ENCODE measurements at regions not wholly inside any gene's neighbourhood (a gene's known extent, or its start where the extent isn't known, plus 50 kb on each side); places are given as distances from the start of the nearest gene placed in this dataset.
"Not testable (repeated sequence)": the region's sequence is repeated elsewhere in the genome, so short reads cannot be mapped to it uniquely, and the experiment has no call there.

DNA sequence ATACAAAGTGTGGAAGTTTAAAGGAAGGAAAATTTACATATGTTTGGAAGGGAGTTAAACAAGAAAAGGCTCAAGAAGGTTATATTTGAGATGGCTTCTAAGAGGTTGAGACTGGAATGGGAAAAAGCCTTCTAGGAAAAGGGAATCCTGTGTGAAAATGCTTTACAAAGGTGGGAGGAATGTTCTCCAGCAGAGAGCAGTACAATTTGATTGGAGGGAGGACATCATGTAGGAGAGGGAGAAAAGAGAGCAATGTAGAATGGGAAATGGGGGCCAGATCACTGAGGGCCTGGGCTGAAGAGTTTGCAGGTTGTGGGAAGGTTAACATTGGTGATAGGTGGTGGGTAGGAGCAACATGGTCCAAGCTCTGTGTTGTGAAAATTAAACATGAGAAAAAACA is 366.9 kb downstream of the XPNPEP1 start:
- Mint-ChIP-seq H3K27me3 (ENCODE audit: insufficient read depth, unreplicated experiment) (peaks cover 3% of the 10 kb centered on the region), H3K4me3 (ENCODE audit: unreplicated experiment) (no peak overlapping the region), H3K9me3 (ENCODE audit: unreplicated experiment) (no peaks in the 10 kb centered on the region), H3K4me1 (ENCODE audit: low read depth, unreplicated experiment) (no peaks in the 10 kb centered on the region), H3K36me3 (ENCODE audit: insufficient read depth, unreplicated experiment) (no peaks in the 10 kb centered on the region), H3K27ac (ENCODE audit: unreplicated experiment) (no peak overlapping the region)
- no peaks in the 10 kb centered on the region for H3K36me3 ChIP-seq (ENCODE audit: control insufficient read depth, insufficient read depth, low read length)
- DNase-seq, result no peak
- no peaks in the 10 kb centered on the region for H3K27me3 ChIP-seq (replicated peaks; ENCODE audit: control insufficient read depth, insufficient read depth, low read length)
- ChIA-PET POLR2A (no interaction called here), CTCF (no interaction called here)
- intact Hi-C loops (cut with micrococcal nuclease; ENCODE audit: unreplicated experiment), result no loop called here
- H3K9me3 ChIP-seq, result no peaks in the 10 kb centered on the region
- TF ChIP-seq, protein P1, sequence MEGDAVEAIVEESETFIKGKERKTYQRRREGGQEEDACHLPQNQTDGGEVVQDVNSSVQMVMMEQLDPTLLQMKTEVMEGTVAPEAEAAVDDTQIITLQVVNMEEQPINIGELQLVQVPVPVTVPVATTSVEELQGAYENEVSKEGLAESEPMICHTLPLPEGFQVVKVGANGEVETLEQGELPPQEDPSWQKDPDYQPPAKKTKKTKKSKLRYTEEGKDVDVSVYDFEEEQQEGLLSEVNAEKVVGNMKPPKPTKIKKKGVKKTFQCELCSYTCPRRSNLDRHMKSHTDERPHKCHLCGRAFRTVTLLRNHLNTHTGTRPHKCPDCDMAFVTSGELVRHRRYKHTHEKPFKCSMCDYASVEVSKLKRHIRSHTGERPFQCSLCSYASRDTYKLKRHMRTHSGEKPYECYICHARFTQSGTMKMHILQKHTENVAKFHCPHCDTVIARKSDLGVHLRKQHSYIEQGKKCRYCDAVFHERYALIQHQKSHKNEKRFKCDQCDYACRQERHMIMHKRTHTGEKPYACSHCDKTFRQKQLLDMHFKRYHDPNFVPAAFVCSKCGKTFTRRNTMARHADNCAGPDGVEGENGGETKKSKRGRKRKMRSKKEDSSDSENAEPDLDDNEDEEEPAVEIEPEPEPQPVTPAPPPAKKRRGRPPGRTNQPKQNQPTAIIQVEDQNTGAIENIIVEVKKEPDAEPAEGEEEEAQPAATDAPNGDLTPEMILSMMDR (IDR thresholded peaks at IDR 0.05; ENCODE audit: insufficient read depth in 1 of 2, low read depth in 1 of 2, low read length in 1 of 2, severe bottlenecking in 1 of 2, unreplicated experiment in 1 of 2), result no peak
- H3K4me1 ChIP-seq, result no peaks in the 10 kb centered on the region
- no peak overlapping the region for H3K4me3 ChIP-seq (ENCODE audit: low read depth, low read length)
- BruUV-seq (replicated peaks), result no TSS peak

DNA sequence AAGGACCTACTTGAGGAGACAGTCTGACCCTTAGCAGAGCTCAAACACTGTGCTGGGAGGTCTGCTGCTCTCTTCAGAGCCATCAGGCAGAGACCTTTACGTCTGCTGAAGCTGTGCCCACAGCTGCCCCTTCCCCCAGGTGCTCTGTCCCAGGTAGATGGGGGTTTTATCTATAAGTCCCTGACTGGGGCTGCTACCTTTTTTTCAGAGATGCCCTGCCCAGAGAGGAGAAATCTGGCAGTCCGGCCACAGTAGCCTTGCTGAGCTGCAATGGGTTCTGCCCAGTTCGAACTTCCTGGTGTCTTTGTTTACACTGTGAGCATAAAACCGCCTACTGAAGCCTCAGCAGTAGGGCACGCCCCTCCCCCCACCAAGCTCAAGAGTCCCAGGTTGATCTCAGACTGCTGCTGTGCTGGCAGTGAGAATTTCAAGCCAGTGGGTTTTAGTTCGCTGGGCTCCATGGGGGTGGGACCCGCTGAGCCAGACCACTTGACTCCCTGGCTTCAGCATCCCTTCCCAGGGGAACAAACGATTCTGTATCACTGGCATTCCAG is 381.2 kb downstream of the XPNPEP1 start:
- H3K4me3 ChIP-seq (ENCODE audit: low read depth, low read length); H3K4me1 ChIP-seq; H3K27me3 Mint-ChIP-seq (ENCODE audit: insufficient read depth, unreplicated experiment); H3K36me3 Mint-ChIP-seq (ENCODE audit: insufficient read depth, unreplicated experiment); BruUV-seq (replicated peaks); H3K9me3 Mint-ChIP-seq (ENCODE audit: unreplicated experiment); H3K36me3 ChIP-seq (ENCODE audit: control insufficient read depth, insufficient read depth, low read length); CTCF ChIA-PET; intact Hi-C loops (cut with micrococcal nuclease; ENCODE audit: unreplicated experiment); H3K27ac Mint-ChIP-seq (ENCODE audit: unreplicated experiment); H3K9me3 ChIP-seq; H3K4me1 Mint-ChIP-seq (ENCODE audit: low read depth, unreplicated experiment); POLR2A ChIA-PET; H3K27me3 ChIP-seq (replicated peaks; ENCODE audit: control insufficient read depth, insufficient read depth, low read length); H3K4me3 Mint-ChIP-seq (ENCODE audit: unreplicated experiment): not testable (repeated sequence)
- DNase-seq, result peak in 1 of 2 experiments; percentile 4

DNA sequence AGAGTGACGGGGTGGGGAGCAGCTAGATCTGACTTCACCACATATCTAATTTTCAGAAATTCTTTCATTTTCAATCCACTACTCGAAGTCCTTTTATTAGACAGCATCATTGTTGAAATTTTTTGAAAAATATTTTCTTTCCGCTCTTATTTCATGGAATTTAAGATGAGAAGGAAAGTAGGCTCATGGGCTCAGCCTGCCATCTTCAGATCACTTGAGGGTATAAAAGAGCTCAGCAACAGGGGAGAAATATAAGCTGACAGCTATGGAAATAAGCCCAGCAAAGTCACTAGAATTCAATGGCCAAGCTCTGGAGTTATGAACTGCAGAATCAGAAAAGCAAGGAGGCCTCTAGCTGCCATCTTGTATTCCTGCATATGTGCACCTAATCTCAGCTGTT is 389.1 kb downstream of the XPNPEP1 start:
- Mint-ChIP-seq H3K4me1 (ENCODE audit: low read depth, unreplicated experiment) (no peaks in the 10 kb centered on the region), H3K4me3 (ENCODE audit: unreplicated experiment) (no peak overlapping the region), H3K36me3 (ENCODE audit: insufficient read depth, unreplicated experiment) (no peaks in the 10 kb centered on the region), H3K27ac (ENCODE audit: unreplicated experiment) (no peak overlapping the region), H3K27me3 (ENCODE audit: insufficient read depth, unreplicated experiment) (no peaks in the 10 kb centered on the region), H3K9me3 (ENCODE audit: unreplicated experiment) (peaks cover 13% of the 10 kb centered on the region)
- POLR2A ChIA-PET, result no interaction called here
- no TSS peak for BruUV-seq (replicated peaks)
- Histone ChIP-seq H3K4me1 (no peaks in the 10 kb centered on the region), H3K4me3 (ENCODE audit: low read depth, low read length) (no peak overlapping the region), H3K9me3 (peaks cover 3% of the 10 kb centered on the region; the same call in 1 of the 2 replicates), H3K36me3 (ENCODE audit: control insufficient read depth, insufficient read depth, low read length) (no peaks in the 10 kb centered on the region), H3K27me3 (replicated peaks; ENCODE audit: control insufficient read depth, insufficient read depth, low read length) (no peaks in the 10 kb centered on the region)
- intact Hi-C loops (cut with micrococcal nuclease; ENCODE audit: unreplicated experiment), result no loop called here
- DNase-seq, result no peak
- CTCF ChIA-PET, result no interaction called here
- TF ChIP-seq, protein P1 (IDR thresholded peaks at IDR 0.05; ENCODE audit: insufficient read depth in 1 of 2, low read depth in 1 of 2, low read length in 1 of 2, severe bottlenecking in 1 of 2, unreplicated experiment in 1 of 2), result no peak

DNA sequence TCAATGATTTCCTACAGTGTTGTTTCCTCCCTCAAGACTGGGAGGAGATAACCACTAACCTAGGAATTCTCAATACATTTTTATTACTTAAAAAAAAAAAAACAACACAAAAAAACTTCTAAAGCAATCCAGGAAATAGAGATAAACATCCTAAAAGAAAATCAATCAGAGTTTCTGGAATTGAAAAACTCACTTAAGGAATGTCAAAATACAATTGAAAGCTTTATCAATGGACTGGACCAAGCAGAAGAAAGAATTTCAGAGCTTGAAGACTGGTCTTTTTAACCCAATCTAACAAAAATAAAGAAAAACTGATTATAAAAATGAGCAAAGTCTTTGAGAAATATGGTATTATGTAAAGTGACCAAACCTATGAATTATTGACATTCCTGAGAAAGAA is 394.1 kb downstream of the XPNPEP1 start:
- Mint-ChIP-seq H3K27me3 (ENCODE audit: insufficient read depth, unreplicated experiment) (no peaks in the 10 kb centered on the region), H3K4me1 (ENCODE audit: low read depth, unreplicated experiment) (no peaks in the 10 kb centered on the region), H3K36me3 (ENCODE audit: insufficient read depth, unreplicated experiment) (no peaks in the 10 kb centered on the region), H3K9me3 (ENCODE audit: unreplicated experiment) (peaks cover 26% of the 10 kb centered on the region), H3K4me3 (ENCODE audit: unreplicated experiment) (no peak overlapping the region), H3K27ac (ENCODE audit: unreplicated experiment) (no peak overlapping the region)
- Histone ChIP-seq H3K9me3 (peaks cover 3% of the 10 kb centered on the region; the same call in 1 of the 2 replicates), H3K36me3 (ENCODE audit: control insufficient read depth, insufficient read depth, low read length) (no peaks in the 10 kb centered on the region; the same call in 1 of the 2 replicates), H3K4me3 (ENCODE audit: low read depth, low read length) (no peak overlapping the region), H3K27me3 (replicated peaks; ENCODE audit: control insufficient read depth, insufficient read depth, low read length) (no peaks in the 10 kb centered on the region), H3K4me1 (no peaks in the 10 kb centered on the region)
- no peak for DNase-seq
- ChIA-PET POLR2A (no interaction called here), CTCF (no interaction called here)
- no TSS peak for BruUV-seq (replicated peaks)
- intact Hi-C loops (cut with micrococcal nuclease; ENCODE audit: unreplicated experiment), result no loop called here
- TF ChIP-seq, protein P1 (IDR thresholded peaks at IDR 0.05; ENCODE audit: insufficient read depth in 1 of 2, low read depth in 1 of 2, low read length in 1 of 2, severe bottlenecking in 1 of 2, unreplicated experiment in 1 of 2), result no peak
